ENCODE measurements at regions not wholly inside any gene's neighbourhood (a gene's known extent, or its start where the extent isn't known, plus 50 kb on each side); places are given as distances from the start of the nearest gene placed in this dataset.

GRCh38 chr9:129327552-129328328, 149.7 kb upstream of the IER5L start:
- TF ChIP-seq ZNF114 (tag by site-specific recombination; IDR thresholded peaks at IDR 0.05) = no peak
- no peak for TF ChIP-seq ZBTB26 (tag by site-specific recombination; optimal IDR thresholded peaks at IDR 0.05)
- TF ChIP-seq CTCF (tag by site-specific recombination; IDR thresholded peaks at IDR 0.05) = no peak
- TF ChIP-seq ZNF10 (tag by site-specific recombination; IDR thresholded peaks at IDR 0.05) = no peak
- TF ChIP-seq ZNF23 (tag by site-specific recombination; IDR thresholded peaks at IDR 0.05; ENCODE audit: borderline replicate concordance) = no peak
- TF ChIP-seq SCRT1 (tag by site-specific recombination; IDR thresholded peaks at IDR 0.05; ENCODE audit: borderline replicate concordance) = no peak
- no peak for TF ChIP-seq KLF16 (tag by site-specific recombination; IDR thresholded peaks at IDR 0.05)
